GM12878 (cell line): ENCODE measurements at regions not wholly inside any gene's neighbourhood (a gene's known extent, or its start where the extent isn't known, plus 50 kb on each side); places are given as distances from the start of the nearest gene placed in this dataset.

ENCODE experiments used
- ATAC-seq: fragments of 200-7000 bp; cut with Tn5 transposase; 3 replicates; pipeline ENCODE4 v1.9.1; 2020; ENCODE audit warnings: mild to moderate bottlenecking, moderate library complexity
- BruUV-seq: library from RNA; stranded (reverse); fragments of 400-500 nt; replicated peaks from 2 replicates; lab custom pipeline; 2021; lab: Mats Ljungman, UMichigan
- CTCF ChIA-PET: fragments of 300-600 bp; sonication (Branson Sonifier 250); formaldehyde crosslinking; extraction: SDS; loops from one replicate; lab custom pipeline; 2021; ENCODE audit warnings: inconsistent platforms; lab: Yijun Ruan, JAX
- POLR2A ChIA-PET: fragments of 350-600 bp; formaldehyde crosslinking; extraction: SDS; loops from one replicate; lab custom pipeline; 2021; ENCODE audit warnings: inconsistent platforms; lab: Charles Lee
- RAD21 ChIA-PET: fragments of 300-600 bp; sonication (Branson Sonifier 250); formaldehyde crosslinking; loops from one replicate; lab custom pipeline; 2023; ENCODE audit warnings: antibody characterized with exemption; ENCODE audit not compliant: unreplicated experiment; lab: Charles Lee
- SMC1A ChIA-PET: fragments of 300-600 bp; sonication (Branson Sonifier 250); formaldehyde crosslinking; loops from one replicate; lab custom pipeline; 2023; ENCODE audit not compliant: unreplicated experiment, uncharacterized antibody; lab: Charles Lee
- DNase-seq: peaks from one replicate; pipeline ENCODE4 v3.0.0-alpha.2; 2011; ENCODE audit warnings: low read depth, low spot score
- FAIRE-seq: peaks from 3 replicates; lab custom pipeline; 2011; peaks lifted over from hg19 to GRCh38; lab: Jason Lieb, UNC
- H2AFZ ChIP-seq: 2 replicates; pipeline ENCODE4 v1.6.0; 2011; ENCODE audit warnings: low read depth, low read length, control low read depth; ENCODE audit not compliant: control insufficient read depth
- H3K27ac ChIP-seq: 2 replicates; pipeline ENCODE4 v1.5.1; 2011; ENCODE audit warnings: control low read depth; ENCODE audit not compliant: control insufficient read depth, insufficient read depth
- H3K27me3 ChIP-seq, 2 experiments: replicated peaks in 1 of 2; 2 replicates each; pipeline versions ENCODE4 v1.6.0 to v1.6.1; 2011; ENCODE audit warnings: low read length in 1 of 2; ENCODE audit not compliant: control insufficient read depth in 2 of 2, insufficient read depth in 2 of 2
- H3K36me3 ChIP-seq, 2 experiments: 2 replicates each; pipeline ENCODE4 v1.5.1; 2011; ENCODE audit warnings: low read length in 1 of 2; ENCODE audit not compliant: control insufficient read depth in 2 of 2, insufficient read depth in 2 of 2
- H3K4me1 ChIP-seq: 2 replicates; pipeline ENCODE4 v1.6.1; 2011; ENCODE audit warnings: mild to moderate bottlenecking, low read length, moderate library complexity, mixed read lengths; ENCODE audit not compliant: control insufficient read depth, insufficient read depth
- H3K4me2 ChIP-seq: 2 replicates; pipeline ENCODE4 v1.6.0; 2011; ENCODE audit warnings: control low read depth; ENCODE audit not compliant: control insufficient read depth, insufficient read depth
- H3K4me3 ChIP-seq: fragments of 200-600 bp; sonication (generic); 2 replicates; pipeline ENCODE4 v1.5.1; 2016
- H3K79me2 ChIP-seq: 2 replicates; pipeline ENCODE4 v1.6.0; 2011; ENCODE audit warnings: low read length; ENCODE audit not compliant: control insufficient read depth, insufficient read depth
- H3K9ac ChIP-seq: 2 replicates; pipeline ENCODE4 v1.8.0; 2011; ENCODE audit warnings: low read length, control low read depth, mixed read lengths; ENCODE audit not compliant: control insufficient read depth, insufficient read depth
- H3K9me3 ChIP-seq: replicated peaks from 3 replicates; pipeline ENCODE4 v1.5.1; 2011; ENCODE audit warnings: mild to moderate bottlenecking, low read length; ENCODE audit not compliant: control insufficient read depth, insufficient read depth
- H4K20me1 ChIP-seq: 2 replicates; pipeline ENCODE4 v1.6.0; 2011; ENCODE audit not compliant: control insufficient read depth, insufficient read depth
- IKZF2 ChIP-seq, 2 experiments: fragments of 450-650 bp; IDR thresholded peaks; 2 replicates each; pipeline ENCODE4 v1.6.1; 2017; ENCODE audit warnings: mild to moderate bottlenecking in 2 of 2, moderate library complexity in 2 of 2
- WRNIP1 ChIP-seq: IDR thresholded peaks from 2 replicates; pipeline ENCODE4 v1.6.1; 2011; ENCODE audit warnings: low read depth, low read length, improper control_type of control experiment, borderline replicate concordance
- ZNF217 ChIP-seq: fragments of 450-650 bp; IDR thresholded peaks from 2 replicates; pipeline ENCODE4 v1.6.1; 2017; ENCODE audit warnings: antibody characterized with exemption, mild to moderate bottlenecking
- WGBS: methylation state at CpG from one replicate; pipeline ENCODE4 v1.1.6; 2016; ENCODE audit warnings: low lambda C conversion rate; ENCODE audit not compliant: insufficient replicate concordance, insufficient coverage; ENCODE audit errors: missing lambda C conversion rate; 5-methylcytosine and 5-hydroxymethylcytosine counted together
- in situ Hi-C: fragments of 300-500 bp; cut with MboI; formaldehyde crosslinking; loops from 9 replicates; pipeline ENCODE4 v1.14.3; 2018; ENCODE audit warnings: mixed read lengths
- intact Hi-C: fragments of 100-400 bp; cut with micrococcal nuclease; formaldehyde crosslinking; loops from one replicate; pipeline ENCODE4 v1.14.2; 2022; ENCODE audit not compliant: unreplicated experiment

DNA sequence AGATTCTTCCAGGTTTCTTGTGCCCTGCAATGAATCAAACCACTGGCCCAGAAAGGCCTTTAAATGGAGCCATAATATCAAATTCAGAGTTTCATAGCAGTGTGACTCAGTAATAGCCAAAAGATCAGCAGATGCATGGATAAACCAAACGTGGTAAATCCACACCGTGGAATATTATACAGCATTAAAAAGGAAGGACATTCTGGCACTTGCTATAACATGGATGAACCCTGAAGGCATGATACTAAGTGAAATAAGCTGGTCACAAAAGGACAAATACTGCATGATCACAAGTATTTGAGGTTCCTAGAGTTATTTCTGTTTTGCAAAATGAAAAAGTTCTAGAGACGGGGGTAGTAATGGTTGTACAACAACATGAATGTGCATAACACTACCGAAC lies 140.1 kb downstream of the TOMM20 start:
- DNase-seq (no peak), FAIRE-seq (no peak), ATAC-seq (no peak)
- SMC1A ChIA-PET, result interaction anchor here (0.8 to 8.0 kb wide), 13 partner anchors 8 to 95 kb away, joined by 3 to 108 read pairs (median 3); no protein-coding TSS in a partner anchor
- no peak overlapping the region for H3K4me3 ChIP-seq
- POLR2A ChIA-PET, result interaction anchor here (0.5 to 6.0 kb wide), 3 partner anchors 12 to 53 kb away, joined by 6 to 39 read pairs (median 7); no protein-coding TSS in a partner anchor
- intact Hi-C loops, result no loop called here
- peak overlapping the region; percentile 80; the same call in 1 of the 2 replicates for H3K27ac ChIP-seq
- H3K9ac ChIP-seq, result no peak overlapping the region
- H3K4me2 ChIP-seq, result no peak overlapping the region
- H3K4me1 ChIP-seq, result peaks cover 62% of the 10 kb centered on the region
- H2AFZ ChIP-seq, result no peak overlapping the region
- H3K9me3 ChIP-seq, result no peaks in the 10 kb centered on the region; the same call in 2 of the 3 replicates
- no peaks in the 10 kb centered on the region for H3K36me3 ChIP-seq
- TF ChIP-seq WRNIP1 (no peak), ZNF217 (0 out of 2 replicates have a peak, but pooled peaks have one; percentile 27)
- TF ChIP-seq, all 136 proteins: peak for 1
- no TSS peak for BruUV-seq
- Histone ChIP-seq H3K79me2 (no peaks in the 10 kb centered on the region), H3K27me3 (no peaks in the 10 kb centered on the region), H4K20me1 (no peaks in the 10 kb centered on the region)
- in situ Hi-C loops, result no loop called here
- ChIA-PET CTCF (interaction anchor here (1.0 to 4.3 kb wide), 5 partner anchors 16 to 95 kb away, joined by 3 to 13 read pairs (median 4); no protein-coding TSS in a partner anchor), RAD21 (interaction anchor here (0.8 to 6.5 kb wide), 7 partner anchors 11 to 144 kb away, joined by 3 to 82 read pairs (median 5); no protein-coding TSS in a partner anchor)
- WGBS, result 93% methylated on average over 4 of the region's 4 CpGs

GRCh38 chr1:234988155-234988517 lies 140.5 kb downstream of the TOMM20 start:
- in situ Hi-C loops, result no loop called here
- TF ChIP-seq IKZF2 (IDR thresholded peaks at IDR 0.05), result no peak
- peak overlapping the region; percentile 33 for H3K9ac ChIP-seq
- H3K9me3 ChIP-seq, result no peaks in the 10 kb centered on the region; the same call in 2 of the 3 replicates
- CTCF ChIA-PET, result interaction anchor here (1.0 to 4.3 kb wide), 5 partner anchors 17 to 96 kb away, joined by 3 to 13 read pairs (median 4); no protein-coding TSS in a partner anchor
- intact Hi-C loops, result no loop called here
- H3K4me3 ChIP-seq, result no peak overlapping the region
- H2AFZ ChIP-seq, result peak overlapping the region; percentile 49
- ATAC-seq, result no peak
- DNase-seq, result no peak
- H3K4me1 ChIP-seq, result peaks cover 62% of the 10 kb centered on the region
- WGBS, result 20% methylated on average over 2 of the region's 2 CpGs
- no peak overlapping the region for H3K4me2 ChIP-seq
- SMC1A ChIA-PET, result interaction anchor here (0.8 to 8.0 kb wide), 10 partner anchors 8 to 95 kb away, joined by 3 to 108 read pairs (median 3); no protein-coding TSS in a partner anchor
- BruUV-seq, result TSS peak; percentile 60
- H3K27me3 ChIP-seq, result no peaks in the 10 kb centered on the region
- no peak for FAIRE-seq
- RAD21 ChIA-PET, result interaction anchor here (0.8 to 6.5 kb wide), 5 partner anchors 11 to 144 kb away, joined by 3 to 82 read pairs (median 4); no protein-coding TSS in a partner anchor
- H4K20me1 ChIP-seq, result no peaks in the 10 kb centered on the region
- H3K27ac ChIP-seq, result peak overlapping the region; percentile 80
- POLR2A ChIA-PET, result interaction anchor here (2.1 to 6.0 kb wide), 2 partner anchors 11 to 19 kb away, joined by 6 to 39 read pairs; no protein-coding TSS in a partner anchor
- H3K36me3 ChIP-seq, result no peaks in the 10 kb centered on the region
- H3K79me2 ChIP-seq, result no peaks in the 10 kb centered on the region
